HEK293 (cell line): ENCODE measurements at regions not wholly inside any gene's neighbourhood (a gene's known extent, or its start where the extent isn't known, plus 50 kb on each side); places are given as distances from the start of the nearest gene placed in this dataset.

Experiments
- GLI2 ChIP-seq: fragments of 450-650 bp; formaldehyde crosslinking; IDR thresholded peaks from 2 replicates; pipeline ENCODE4; 2017; ENCODE audit warnings: missing biosample characterization, missing genetic modification characterization, low read depth, borderline replicate concordance
- MZF1 ChIP-seq: fragments of 450-650 bp; formaldehyde crosslinking; IDR thresholded peaks from 2 replicates; pipeline ENCODE4 v1.5.1; 2017; ENCODE audit warnings: missing biosample characterization, missing genetic modification characterization, borderline replicate concordance
- REST ChIP-seq: fragments of 450-650 bp; formaldehyde crosslinking; IDR thresholded peaks from 2 replicates; pipeline ENCODE4 v1.5.1; 2016; ENCODE audit warnings: missing biosample characterization, missing genetic modification characterization
- SCRT2 ChIP-seq: fragments of 450-650 bp; formaldehyde crosslinking; IDR thresholded peaks from 2 replicates; pipeline ENCODE4 v1.5.1; 2016; ENCODE audit warnings: missing biosample characterization, missing genetic modification characterization
- ZBTB10 ChIP-seq: fragments of 450-650 bp; formaldehyde crosslinking; IDR thresholded peaks from 2 replicates; pipeline ENCODE4 v1.5.1; 2016; ENCODE audit warnings: missing biosample characterization, missing genetic modification characterization
- ZBTB7A ChIP-seq: fragments of 450-650 bp; formaldehyde crosslinking; IDR thresholded peaks from 2 replicates; pipeline ENCODE4 v1.5.1; 2016; ENCODE audit warnings: low read depth, missing biosample characterization, missing genetic modification characterization
- ZNF140 ChIP-seq: fragments of 450-650 bp; formaldehyde crosslinking; IDR thresholded peaks from 2 replicates; pipeline ENCODE4 v1.5.1; 2016; ENCODE audit warnings: missing biosample characterization, missing genetic modification characterization
- ZNF24 ChIP-seq: fragments of 450-650 bp; formaldehyde crosslinking; IDR thresholded peaks from 2 replicates; pipeline ENCODE4 v1.5.1; 2016; ENCODE audit warnings: missing biosample characterization, missing genetic modification characterization
- ZNF311 ChIP-seq: fragments of 450-650 bp; formaldehyde crosslinking; IDR thresholded peaks from 2 replicates; pipeline ENCODE4 v1.5.1; 2017; ENCODE audit warnings: missing biosample characterization, missing genetic modification characterization, borderline replicate concordance
- ZNF76 ChIP-seq: fragments of 450-650 bp; formaldehyde crosslinking; IDR thresholded peaks from 2 replicates; pipeline ENCODE4; 2016; ENCODE audit warnings: low read depth, missing biosample characterization, missing genetic modification characterization, borderline replicate concordance
- TF ChIP-seq, protein P1 (sequence below): fragments of 450-650 bp; formaldehyde crosslinking; optimal IDR thresholded peaks from 2 replicates; pipeline ENCODE3; 2016; ENCODE audit warnings: missing biosample characterization, mild to moderate bottlenecking, missing genetic modification characterization

DNA sequence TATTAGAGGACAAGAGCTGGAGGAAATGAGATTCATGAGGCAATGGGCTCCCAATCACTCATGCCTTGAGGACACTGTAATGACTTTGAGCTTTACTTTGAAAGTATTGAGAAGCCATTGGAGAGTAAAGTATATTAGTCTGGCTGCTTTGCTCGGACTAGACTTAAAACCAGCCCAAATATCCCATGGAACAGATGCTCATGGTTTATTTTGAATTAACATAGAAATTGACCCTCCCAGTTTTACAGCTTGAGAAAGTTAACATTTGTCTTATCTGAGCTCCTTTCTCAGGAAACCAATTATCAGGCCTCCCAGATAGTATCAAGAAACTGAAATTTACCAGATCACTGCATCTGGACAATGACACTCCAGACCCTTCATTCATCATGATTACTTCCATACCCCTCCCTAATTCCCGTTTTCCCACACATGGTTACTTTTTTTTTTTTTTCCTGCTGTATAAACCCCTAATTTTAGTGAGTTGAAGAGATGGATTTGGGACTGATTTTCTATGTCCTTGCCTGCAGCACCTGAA is 270.8 kb upstream of the SMIM30 start:
- TF ChIP-seq MZF1 (tag by site-specific recombination), result no peak
- TF ChIP-seq ZBTB7A, result no peak
- no peak for TF ChIP-seq ZNF140 (tag by site-specific recombination)
- TF ChIP-seq SCRT2 (tag by site-specific recombination), result no peak
- no peak for TF ChIP-seq REST (tag by site-specific recombination)
- no peak for TF ChIP-seq ZNF76 (tag by site-specific recombination)
- TF ChIP-seq, protein P1, sequence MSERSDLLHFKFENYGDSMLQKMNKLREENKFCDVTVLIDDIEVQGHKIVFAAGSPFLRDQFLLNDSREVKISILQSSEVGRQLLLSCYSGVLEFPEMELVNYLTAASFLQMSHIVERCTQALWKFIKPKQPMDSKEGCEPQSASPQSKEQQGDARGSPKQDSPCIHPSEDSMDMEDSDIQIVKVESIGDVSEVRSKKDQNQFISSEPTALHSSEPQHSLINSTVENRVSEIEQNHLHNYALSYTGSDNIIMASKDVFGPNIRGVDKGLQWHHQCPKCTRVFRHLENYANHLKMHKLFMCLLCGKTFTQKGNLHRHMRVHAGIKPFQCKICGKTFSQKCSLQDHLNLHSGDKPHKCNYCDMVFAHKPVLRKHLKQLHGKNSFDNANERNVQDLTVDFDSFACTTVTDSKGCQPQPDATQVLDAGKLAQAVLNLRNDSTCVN (tag by site-specific recombination), result no peak
- TF ChIP-seq ZNF311 (tag by site-specific recombination), result no peak
- TF ChIP-seq ZNF24 (tag by site-specific recombination), result no peak
- TF ChIP-seq ZBTB10 (tag by site-specific recombination), result no peak
- no peak for TF ChIP-seq GLI2
